HUES6 (cell line): ENCODE measurements at regions not wholly inside any gene's neighbourhood (a gene's known extent, or its start where the extent isn't known, plus 50 kb on each side); places are given as distances from the start of the nearest gene placed in this dataset.
"Not testable (repeated sequence)": the region's sequence is repeated elsewhere in the genome, so short reads cannot be mapped to it uniquely, and the experiment has no call there.

ENCODE experiments used
- H3K27ac ChIP-seq: 2 replicates; pipeline ENCODE4 v1.7.0; 2013; ENCODE audit warnings: low read depth, mild to moderate bottlenecking, low read length, inconsistent platforms
- H3K27me3 ChIP-seq: 2 replicates; pipeline ENCODE4 v1.6.1; 2013; ENCODE audit warnings: low read length; ENCODE audit not compliant: control insufficient read depth, insufficient read depth
- H3K36me3 ChIP-seq: 2 replicates; pipeline ENCODE4 v1.6.1; 2013; ENCODE audit warnings: low read length; ENCODE audit not compliant: control insufficient read depth, insufficient read depth
- H3K4me1 ChIP-seq: 2 replicates; pipeline ENCODE4 v1.6.1; 2013; ENCODE audit warnings: low read length; ENCODE audit not compliant: control insufficient read depth, insufficient read depth
- H3K4me3 ChIP-seq: 2 replicates; pipeline ENCODE4 v1.5.1; 2013; ENCODE audit warnings: low read depth, low read length
- H3K9ac ChIP-seq: one replicate; pipeline ENCODE4 v1.6.1; 2013; ENCODE audit warnings: mild to moderate bottlenecking, low read length
- H3K9me3 ChIP-seq: 2 replicates; pipeline ENCODE4 v1.6.1; 2013; ENCODE audit warnings: low read depth, low read length; ENCODE audit not compliant: control insufficient read depth, insufficient read depth

DNA sequence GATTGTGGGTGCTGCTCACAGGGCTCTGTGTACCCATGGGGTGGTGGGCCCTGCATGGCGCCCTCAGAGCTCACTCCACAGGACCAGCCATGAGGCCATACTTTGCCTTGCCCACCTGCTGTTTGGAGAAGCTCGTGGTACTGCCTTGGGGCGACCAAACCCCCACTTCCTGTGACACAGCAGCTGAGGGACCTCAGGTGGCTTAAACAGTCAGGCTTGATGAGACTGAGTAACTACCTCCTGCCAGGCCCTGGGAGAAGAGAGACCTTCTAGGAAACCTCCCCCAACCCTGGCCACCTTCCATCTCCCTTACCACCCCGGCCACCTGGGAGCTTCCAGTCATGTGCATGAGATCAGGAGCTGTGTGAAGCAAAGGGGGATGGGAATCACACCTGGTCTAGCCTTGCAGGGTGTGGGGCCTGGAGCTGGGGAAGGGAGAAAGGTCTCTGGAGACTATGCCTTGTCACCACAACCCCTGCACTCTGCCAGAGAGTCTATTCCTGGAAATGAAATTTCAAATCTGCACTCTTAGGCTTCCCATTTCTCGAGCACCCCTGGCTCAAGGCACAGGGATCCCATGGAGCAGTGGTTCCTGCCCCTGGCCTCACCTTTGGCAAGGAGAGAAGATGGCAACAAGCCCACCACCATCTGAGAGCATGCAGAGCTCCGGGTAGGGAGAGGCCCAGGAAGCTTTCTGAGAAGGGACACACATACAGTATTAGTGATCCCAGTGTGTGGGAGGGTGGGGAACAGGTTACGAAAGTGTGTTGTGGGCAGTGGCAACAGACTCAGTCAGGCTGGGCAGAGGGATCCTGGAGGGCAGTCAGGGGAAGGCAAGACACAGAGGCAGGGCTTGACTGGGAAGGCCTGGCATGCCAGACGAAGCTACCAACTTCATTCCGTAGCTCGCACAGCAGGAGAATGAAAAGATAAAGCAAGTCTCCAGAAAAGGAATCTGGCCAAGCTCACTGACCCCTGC is 125.0 kb downstream of the URI1 start:
- H3K4me3 ChIP-seq, result no peak overlapping the region

DNA sequence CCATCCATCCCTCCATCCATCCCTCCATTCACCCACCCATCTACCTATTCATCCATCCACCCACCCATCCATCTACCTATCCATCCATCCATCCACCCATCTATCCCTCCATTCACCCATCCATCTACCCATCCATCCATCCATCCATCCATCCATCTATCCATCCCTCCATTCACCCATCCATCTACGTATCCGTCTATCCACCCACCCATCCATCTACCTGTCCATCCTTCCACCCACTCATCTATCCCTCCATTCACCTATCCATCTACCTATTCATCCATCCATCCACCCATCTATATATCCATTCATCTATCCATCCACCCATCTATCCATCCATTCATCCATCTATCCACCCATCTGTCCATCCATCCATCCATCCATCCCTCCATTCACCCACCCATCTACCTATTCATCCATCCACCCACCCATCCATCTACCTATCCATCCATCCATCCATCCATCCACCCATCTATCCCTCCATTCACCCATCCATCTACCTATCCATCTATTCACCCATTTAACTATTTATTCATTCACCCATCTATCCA is 126.0 kb downstream of the URI1 start:
- not testable (repeated sequence) for H3K27ac ChIP-seq, H3K36me3 ChIP-seq, H3K4me3 ChIP-seq, H3K9ac ChIP-seq, H3K4me1 ChIP-seq, H3K27me3 ChIP-seq, H3K9me3 ChIP-seq

More for the DNA sequence above, 125.0 kb downstream of the URI1 start:
- Histone ChIP-seq H3K27ac (no peak overlapping the region), H3K9me3 (no peaks in the 10 kb centered on the region), H3K36me3 (no peaks in the 10 kb centered on the region), H3K27me3 (no peaks in the 10 kb centered on the region), H3K4me1 (no peaks in the 10 kb centered on the region), H3K9ac (no peak overlapping the region)

DNA sequence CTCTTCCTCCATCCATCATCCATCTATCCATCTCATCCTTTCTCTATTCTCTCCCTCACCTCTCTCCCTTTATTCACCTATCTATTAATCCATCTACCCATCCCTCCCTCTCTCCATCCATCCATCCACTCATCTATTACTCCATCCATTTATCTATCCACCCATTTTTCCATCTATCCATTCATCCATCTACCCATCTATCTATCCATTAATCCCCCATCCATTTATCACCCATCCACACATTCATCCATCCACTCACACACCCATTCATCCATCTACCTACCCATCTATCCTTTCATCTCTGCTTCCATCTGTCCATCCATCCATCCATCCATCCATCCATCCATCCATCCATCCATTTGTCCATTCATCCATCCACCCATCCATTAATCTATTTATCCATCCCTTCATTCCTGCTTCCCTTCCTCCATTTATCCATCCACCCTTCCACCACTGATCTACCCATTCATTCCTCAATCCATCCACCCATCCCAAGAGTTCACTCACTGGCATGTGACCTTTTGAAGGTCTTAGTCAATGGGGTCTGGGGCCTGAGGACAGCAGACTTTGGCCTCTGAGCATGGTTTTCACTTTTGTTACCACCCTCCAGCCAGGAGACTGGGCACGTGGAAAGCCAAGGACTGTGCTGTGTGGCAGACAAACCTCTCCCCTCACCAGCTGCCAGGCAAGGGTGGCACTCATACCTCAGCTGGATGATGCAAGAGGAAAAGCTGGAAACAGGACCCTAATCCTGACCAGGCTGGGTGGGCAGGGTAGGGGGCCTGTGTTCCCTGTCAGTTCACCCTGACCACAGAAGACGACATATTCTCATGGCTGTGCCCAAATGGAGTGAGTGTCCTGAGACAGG is 126.7 kb downstream of the URI1 start:
- H3K36me3 ChIP-seq, result no peaks in the 10 kb centered on the region
- no peaks in the 10 kb centered on the region for H3K4me1 ChIP-seq
- no peak overlapping the region for H3K27ac ChIP-seq
- no peak overlapping the region for H3K4me3 ChIP-seq
- H3K9me3 ChIP-seq, result no peaks in the 10 kb centered on the region
- no peaks in the 10 kb centered on the region for H3K27me3 ChIP-seq
- H3K9ac ChIP-seq, result no peak overlapping the region

DNA sequence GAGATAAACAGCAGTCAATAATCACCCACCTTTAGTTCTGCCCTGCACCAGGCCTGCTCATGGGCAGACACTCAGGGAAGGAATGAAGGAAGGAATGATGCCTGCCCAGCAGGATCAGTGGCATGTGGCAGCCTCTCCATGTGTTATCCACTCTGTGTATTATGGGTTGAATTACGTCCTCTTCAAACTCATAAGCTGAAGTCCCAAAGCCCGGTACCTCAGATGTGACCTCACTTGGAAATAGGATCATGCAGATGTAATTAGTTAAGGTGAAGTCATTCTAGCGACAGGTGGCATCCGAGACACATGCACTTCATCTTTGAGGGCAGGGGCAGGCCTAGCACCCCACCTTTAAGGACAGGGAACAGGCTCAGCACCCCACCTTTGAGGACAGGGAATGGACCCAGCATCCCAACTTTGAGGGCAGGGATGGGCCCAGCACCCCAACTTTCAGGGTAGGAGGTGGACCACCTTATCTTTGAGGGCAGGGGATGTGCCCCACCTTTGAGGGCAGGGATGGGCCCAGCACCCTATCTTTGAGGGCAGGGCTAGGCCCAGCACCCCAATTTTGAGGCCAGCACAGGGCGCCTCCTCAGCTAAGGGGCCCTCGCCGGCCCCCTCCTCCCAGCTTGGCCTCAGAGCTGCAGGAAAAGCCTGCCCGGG is 127.6 kb downstream of the URI1 start:
- H3K4me3 ChIP-seq, result no peak overlapping the region
- no peaks in the 10 kb centered on the region for H3K27me3 ChIP-seq
- no peak overlapping the region for H3K9ac ChIP-seq
- H3K27ac ChIP-seq, result no peak overlapping the region
- H3K36me3 ChIP-seq, result no peaks in the 10 kb centered on the region
- H3K9me3 ChIP-seq, result no peaks in the 10 kb centered on the region
- H3K4me1 ChIP-seq, result no peaks in the 10 kb centered on the region

DNA sequence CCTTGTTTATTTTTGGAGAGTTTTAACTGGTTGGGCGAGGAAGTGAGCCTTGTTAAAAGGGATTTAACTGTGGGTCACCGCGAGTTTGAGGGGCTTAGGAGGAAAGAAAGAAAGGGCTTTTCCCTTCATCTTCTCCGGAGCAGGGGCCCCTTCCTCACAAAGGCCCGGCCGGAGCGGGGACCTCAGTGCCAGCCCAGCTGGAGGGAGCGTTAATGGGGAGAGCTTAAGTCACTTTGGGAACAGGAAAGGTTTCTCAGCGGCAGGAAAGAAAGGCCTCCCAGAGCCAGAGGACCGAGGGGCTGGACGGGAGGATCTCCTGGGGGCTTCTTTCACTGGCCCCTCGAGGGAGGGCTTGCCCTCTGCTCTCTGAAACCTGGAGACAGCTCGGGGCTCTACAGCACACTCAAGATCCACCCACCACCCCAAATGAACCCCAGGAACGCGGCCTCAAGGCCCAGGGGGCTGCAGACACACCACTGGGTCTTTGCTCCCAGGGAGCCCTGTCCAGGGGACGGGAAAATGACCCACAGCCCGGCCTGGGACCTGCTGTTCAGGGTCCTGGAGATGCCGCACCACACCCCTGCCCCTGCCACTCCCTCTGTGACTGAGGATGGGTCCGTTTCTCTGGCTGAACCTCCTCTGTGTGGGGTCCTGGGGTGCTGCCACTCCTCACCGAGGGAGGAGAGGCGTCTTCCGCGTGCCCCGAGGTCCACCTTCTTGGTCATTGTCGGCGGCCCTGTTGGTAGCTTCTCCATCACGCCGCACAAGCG is 128.3 kb downstream of the URI1 start:
- Histone ChIP-seq H3K36me3 (no peaks in the 10 kb centered on the region), H3K4me3 (no peak overlapping the region), H3K9ac (no peak overlapping the region)

DNA sequence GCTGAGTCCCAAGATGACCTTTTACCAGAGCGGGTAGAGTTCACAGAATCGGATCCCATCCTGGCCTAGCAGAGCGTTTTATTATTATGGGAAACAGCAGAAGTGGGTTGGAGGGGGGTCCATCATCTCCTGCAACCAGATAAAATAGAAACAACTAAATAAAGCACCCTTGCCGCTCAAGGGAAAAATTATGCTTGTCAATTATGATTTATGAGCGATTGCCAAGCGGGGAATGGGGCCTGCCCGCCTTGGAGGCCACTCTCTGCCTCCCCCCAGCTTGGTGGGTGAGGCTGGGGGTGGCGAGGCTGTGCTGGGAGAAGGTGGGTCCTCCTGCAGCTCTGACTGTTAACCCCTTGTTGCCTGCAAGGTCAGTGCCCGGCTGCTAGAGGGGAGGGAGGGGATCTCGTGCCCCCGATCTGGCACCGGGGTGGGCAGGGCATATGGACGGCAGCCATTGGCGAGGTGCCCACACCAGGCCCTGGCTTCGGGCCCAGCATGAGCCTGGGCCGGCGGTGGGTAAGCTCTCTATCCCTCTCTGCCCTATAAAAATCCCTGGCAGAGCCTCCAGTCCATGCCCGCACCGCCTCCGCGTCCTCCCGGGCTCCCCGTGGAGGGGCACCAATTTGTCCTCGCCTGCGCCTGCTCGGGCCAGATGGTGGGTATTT is 129.1 kb downstream of the URI1 start:
- H3K9me3 ChIP-seq, result no peaks in the 10 kb centered on the region
- no peaks in the 10 kb centered on the region for H3K4me1 ChIP-seq
- no peaks in the 10 kb centered on the region for H3K27me3 ChIP-seq
- H3K4me3 ChIP-seq, result no peak overlapping the region
- H3K9ac ChIP-seq, result no peak overlapping the region
- H3K36me3 ChIP-seq, result no peaks in the 10 kb centered on the region
- H3K27ac ChIP-seq, result no peak overlapping the region

More for the DNA sequence above, 128.3 kb downstream of the URI1 start:
- H3K27ac ChIP-seq, result no peak overlapping the region
- no peaks in the 10 kb centered on the region for H3K4me1 ChIP-seq
- no peaks in the 10 kb centered on the region for H3K9me3 ChIP-seq
- H3K27me3 ChIP-seq, result no peaks in the 10 kb centered on the region

DNA sequence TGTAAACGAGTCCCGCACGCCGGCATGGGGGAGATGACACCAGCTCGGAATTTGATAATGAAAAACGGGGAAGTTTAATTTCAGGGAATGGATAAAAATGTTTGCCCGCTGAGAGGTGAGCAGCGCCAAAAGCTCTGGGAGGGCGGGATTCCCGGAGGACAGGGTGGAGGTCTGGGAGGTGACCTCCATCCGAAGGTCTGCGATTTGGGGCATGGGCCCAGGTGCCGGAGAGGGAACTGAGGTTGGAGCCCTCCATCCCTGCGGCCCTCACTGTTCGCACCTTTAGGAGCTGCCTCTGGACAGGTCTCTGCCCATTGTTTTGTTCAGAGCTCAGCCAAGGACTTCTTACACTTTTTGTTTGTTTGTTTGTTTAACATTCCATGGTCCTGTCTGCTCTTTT is 129.8 kb downstream of the URI1 start:
- Histone ChIP-seq H3K27ac (no peak overlapping the region), H3K9ac (no peak overlapping the region), H3K9me3 (no peaks in the 10 kb centered on the region), H3K4me1 (no peaks in the 10 kb centered on the region), H3K27me3 (no peaks in the 10 kb centered on the region), H3K36me3 (no peaks in the 10 kb centered on the region), H3K4me3 (no peak overlapping the region)

DNA sequence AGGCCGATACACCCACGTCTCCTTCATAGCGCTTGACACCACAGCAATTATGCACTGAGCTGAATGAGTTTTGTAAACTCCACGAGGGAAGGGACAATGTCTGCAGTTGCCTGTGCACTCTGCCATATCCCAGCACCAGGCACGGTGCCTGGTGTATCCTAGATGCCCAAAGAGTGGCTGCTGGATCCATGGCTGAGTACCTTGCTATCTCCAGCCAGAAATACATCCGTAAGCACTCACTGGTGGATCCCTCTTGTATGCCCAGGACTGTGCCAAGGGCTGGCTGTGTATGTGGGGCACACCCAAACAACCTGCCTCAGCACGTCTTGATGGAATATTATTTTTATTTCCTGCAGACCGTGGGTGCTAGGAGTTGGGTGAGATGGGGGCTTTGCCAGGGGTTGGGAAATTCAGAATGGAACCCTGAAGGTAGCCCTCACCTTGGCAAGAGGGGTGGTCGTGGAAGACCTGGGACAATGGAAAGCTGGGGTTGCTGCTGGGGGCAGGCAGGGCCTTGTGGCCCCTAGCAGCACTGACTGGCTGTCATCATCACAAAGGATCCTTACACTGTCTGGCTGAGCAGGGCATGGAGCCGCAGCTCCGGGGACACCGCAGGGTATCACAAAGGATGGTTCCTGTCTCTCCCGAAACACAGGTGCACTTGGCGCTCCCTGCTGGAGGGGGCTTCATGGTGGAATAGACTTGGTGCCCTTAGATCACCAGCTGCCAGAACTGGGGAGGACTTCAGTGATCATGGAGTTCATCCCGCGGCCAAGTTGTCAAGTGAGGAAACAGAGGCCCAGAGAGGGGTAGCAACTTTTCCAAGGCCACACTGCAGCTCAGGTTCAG is 131.3 kb downstream of the URI1 start:
- H3K27me3 ChIP-seq, result no peaks in the 10 kb centered on the region
- no peaks in the 10 kb centered on the region for H3K9me3 ChIP-seq
- H3K4me1 ChIP-seq, result no peaks in the 10 kb centered on the region
- no peak overlapping the region for H3K27ac ChIP-seq
- no peaks in the 10 kb centered on the region for H3K36me3 ChIP-seq
- no peak overlapping the region for H3K4me3 ChIP-seq
- H3K9ac ChIP-seq, result no peak overlapping the region

DNA sequence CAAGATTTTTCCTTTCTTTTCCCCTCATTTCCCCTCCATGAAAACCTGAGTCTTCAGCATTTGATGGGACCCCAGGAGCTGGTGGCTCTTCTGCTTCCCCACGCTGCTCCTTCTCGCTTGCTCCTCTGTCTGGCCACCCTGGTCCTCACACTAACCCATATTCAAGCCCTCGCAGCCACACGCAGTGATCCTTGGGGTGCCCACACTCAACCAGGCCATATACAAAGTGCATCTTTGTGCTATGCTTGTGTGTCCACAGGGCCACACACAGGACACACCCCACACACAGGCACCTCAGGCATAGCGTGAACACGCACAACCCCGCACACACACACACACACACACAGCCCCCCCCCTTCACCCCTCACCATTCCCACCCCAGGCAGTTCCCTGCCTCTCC is 132.1 kb downstream of the URI1 start:
- Histone ChIP-seq H3K27ac (no peak overlapping the region), H3K36me3 (no peaks in the 10 kb centered on the region), H3K4me3 (no peak overlapping the region), H3K9me3 (peaks cover under 1% of the 10 kb centered on the region; the same call in 1 of the 2 replicates), H3K27me3 (no peaks in the 10 kb centered on the region), H3K4me1 (no peaks in the 10 kb centered on the region), H3K9ac (no peak overlapping the region)
